Mesothelial cell of epicardium (in vitro differentiated cells): ENCODE measurements at regions not wholly inside any gene's neighbourhood (a gene's known extent, or its start where the extent isn't known, plus 50 kb on each side); places are given as distances from the start of the nearest gene placed in this dataset.

Experiments
- DNase-seq, 2 experiments: peaks; one replicate each; pipeline ENCODE4 v3.0.0; 2021; ENCODE audit warnings: low spot score in 2 of 2; ENCODE audit not compliant: unreplicated experiment in 2 of 2
- H3K27ac Mint-ChIP-seq: 2 replicates; pipeline ENCODE4 v1.8.0; 2021; ENCODE audit warnings: mixed read lengths
- H3K27me3 Mint-ChIP-seq: 2 replicates; pipeline ENCODE4 v1.8.0; 2021; ENCODE audit warnings: low read depth, mixed read lengths
- H3K36me3 Mint-ChIP-seq: 2 replicates; pipeline ENCODE4 v1.8.0; 2021; ENCODE audit warnings: mixed read lengths
- H3K4me1 Mint-ChIP-seq: 2 replicates; pipeline ENCODE4 v1.8.0; 2021; ENCODE audit warnings: mixed read lengths
- H3K4me3 Mint-ChIP-seq: 2 replicates; pipeline ENCODE4 v1.8.0; 2021; ENCODE audit warnings: mild to moderate bottlenecking, moderate library complexity, mixed read lengths
- H3K9me3 Mint-ChIP-seq: 2 replicates; pipeline ENCODE4 v1.8.0; 2021; ENCODE audit warnings: mixed read lengths
- TF ChIP-seq, protein P1 (sequence below): fragments of 200-600 bp; sonication (generic); IDR thresholded peaks from one replicate; pipeline ENCODE4 v1.5.0; 2021; ENCODE audit warnings: antibody characterized with exemption; ENCODE audit not compliant: unreplicated experiment

DNA sequence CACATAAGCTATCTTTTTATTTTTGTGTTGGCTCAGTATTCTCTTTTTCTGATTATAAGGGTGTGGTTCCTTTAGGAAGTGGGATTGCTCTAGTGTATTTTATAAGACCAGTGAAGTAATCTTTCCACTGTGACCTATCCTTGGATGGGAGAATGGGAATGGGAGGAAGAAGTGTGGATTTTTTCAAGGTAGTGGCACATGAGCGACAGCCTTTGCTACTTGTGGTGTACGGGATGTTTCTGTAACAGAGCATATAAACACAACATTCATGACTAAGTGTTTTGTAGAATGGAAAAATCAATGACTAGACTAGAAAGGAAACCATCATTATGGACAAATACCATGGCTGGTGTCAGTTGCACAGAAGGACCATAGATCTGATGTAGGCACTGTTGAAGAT, 209.6 kb downstream of the GIPC2 start:
- TF ChIP-seq, protein P1, sequence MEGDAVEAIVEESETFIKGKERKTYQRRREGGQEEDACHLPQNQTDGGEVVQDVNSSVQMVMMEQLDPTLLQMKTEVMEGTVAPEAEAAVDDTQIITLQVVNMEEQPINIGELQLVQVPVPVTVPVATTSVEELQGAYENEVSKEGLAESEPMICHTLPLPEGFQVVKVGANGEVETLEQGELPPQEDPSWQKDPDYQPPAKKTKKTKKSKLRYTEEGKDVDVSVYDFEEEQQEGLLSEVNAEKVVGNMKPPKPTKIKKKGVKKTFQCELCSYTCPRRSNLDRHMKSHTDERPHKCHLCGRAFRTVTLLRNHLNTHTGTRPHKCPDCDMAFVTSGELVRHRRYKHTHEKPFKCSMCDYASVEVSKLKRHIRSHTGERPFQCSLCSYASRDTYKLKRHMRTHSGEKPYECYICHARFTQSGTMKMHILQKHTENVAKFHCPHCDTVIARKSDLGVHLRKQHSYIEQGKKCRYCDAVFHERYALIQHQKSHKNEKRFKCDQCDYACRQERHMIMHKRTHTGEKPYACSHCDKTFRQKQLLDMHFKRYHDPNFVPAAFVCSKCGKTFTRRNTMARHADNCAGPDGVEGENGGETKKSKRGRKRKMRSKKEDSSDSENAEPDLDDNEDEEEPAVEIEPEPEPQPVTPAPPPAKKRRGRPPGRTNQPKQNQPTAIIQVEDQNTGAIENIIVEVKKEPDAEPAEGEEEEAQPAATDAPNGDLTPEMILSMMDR = no peak
- Mint-ChIP-seq H3K36me3 (no peaks in the 10 kb centered on the region), H3K9me3 (peaks cover 16% of the 10 kb centered on the region), H3K27ac (no peak overlapping the region), H3K4me1 (no peaks in the 10 kb centered on the region), H3K4me3 (no peak overlapping the region), H3K27me3 (peaks cover 63% of the 10 kb centered on the region)
- DNase-seq = no peak

DNA sequence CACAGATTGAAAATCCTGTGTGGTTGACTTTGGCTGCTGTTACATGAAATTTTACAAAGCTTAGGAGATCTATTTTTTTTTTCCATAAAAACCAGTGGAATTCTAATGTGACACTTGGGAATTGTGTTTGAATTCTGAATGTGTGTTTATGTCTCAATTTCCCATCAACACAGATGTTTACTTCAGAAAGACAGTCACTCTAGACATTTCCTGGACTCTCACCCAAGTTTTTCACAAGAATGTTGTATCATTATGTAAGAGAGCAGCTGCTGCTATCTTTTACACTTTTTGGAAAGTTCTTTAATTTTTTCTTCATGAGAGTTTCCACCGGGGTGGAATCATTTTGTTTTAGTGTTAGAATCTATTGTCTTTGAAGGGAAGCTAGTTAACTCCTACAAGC, 210.1 kb downstream of the GIPC2 start:
- H3K27me3 Mint-ChIP-seq = peaks cover 64% of the 10 kb centered on the region
- no peak for DNase-seq
- TF ChIP-seq, protein P1 = no peak
- H3K9me3 Mint-ChIP-seq = peaks cover 16% of the 10 kb centered on the region
- H3K4me1 Mint-ChIP-seq = no peaks in the 10 kb centered on the region
- no peaks in the 10 kb centered on the region for H3K36me3 Mint-ChIP-seq
- no peak overlapping the region for H3K4me3 Mint-ChIP-seq
- no peak overlapping the region for H3K27ac Mint-ChIP-seq

DNA sequence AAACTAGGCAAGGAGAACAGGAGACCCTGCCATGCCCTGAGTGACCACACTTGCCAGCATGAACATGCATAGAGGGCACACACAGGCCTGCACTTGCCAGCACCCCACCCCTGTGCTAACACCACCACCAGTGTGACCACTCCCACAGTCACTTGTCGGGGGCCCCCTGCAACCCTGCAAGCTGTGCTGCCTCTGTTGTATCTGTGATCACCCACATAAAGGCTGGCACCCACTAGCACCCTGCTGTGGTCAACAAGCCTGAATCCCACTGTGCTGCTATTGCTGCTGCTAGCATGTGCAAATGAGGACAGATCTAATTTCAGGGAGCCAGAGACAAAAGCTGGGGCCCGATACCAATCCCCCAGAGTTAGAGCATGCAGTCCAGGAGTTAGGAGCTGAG, 217.7 kb downstream of the GIPC2 start:
- DNase-seq = no peak
- no peaks in the 10 kb centered on the region for H3K4me1 Mint-ChIP-seq
- no peak overlapping the region for H3K27ac Mint-ChIP-seq
- no peaks in the 10 kb centered on the region for H3K36me3 Mint-ChIP-seq
- TF ChIP-seq, protein P1 = no peak
- H3K4me3 Mint-ChIP-seq = no peak overlapping the region
- H3K27me3 Mint-ChIP-seq = peaks cover 29% of the 10 kb centered on the region
- H3K9me3 Mint-ChIP-seq = peaks cover 22% of the 10 kb centered on the region

DNA sequence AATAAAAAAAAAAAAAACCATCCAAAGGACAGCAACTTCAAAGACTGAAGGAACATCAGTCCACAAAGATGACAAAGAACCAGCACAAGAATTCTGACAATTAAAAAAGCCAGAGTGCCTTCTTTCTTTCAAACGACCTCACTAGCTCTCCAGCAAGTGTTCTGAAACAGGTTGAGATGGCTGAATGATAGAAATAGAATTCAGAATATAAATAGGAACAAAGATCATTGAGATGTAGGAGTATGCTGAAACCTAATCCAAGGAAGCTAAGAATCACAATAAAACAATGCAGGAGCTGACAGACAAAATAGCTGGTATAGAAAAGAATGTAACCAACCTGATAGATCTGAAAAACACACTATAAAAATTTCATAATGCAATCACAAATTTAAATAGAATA, 218.2 kb downstream of the GIPC2 start:
- Mint-ChIP-seq H3K4me1 (no peaks in the 10 kb centered on the region), H3K4me3 (no peak overlapping the region), H3K27me3 (peaks cover 31% of the 10 kb centered on the region), H3K36me3 (no peaks in the 10 kb centered on the region), H3K9me3 (peaks cover 20% of the 10 kb centered on the region), H3K27ac (no peak overlapping the region)
- TF ChIP-seq, protein P1 = no peak
- no peak for DNase-seq

DNA sequence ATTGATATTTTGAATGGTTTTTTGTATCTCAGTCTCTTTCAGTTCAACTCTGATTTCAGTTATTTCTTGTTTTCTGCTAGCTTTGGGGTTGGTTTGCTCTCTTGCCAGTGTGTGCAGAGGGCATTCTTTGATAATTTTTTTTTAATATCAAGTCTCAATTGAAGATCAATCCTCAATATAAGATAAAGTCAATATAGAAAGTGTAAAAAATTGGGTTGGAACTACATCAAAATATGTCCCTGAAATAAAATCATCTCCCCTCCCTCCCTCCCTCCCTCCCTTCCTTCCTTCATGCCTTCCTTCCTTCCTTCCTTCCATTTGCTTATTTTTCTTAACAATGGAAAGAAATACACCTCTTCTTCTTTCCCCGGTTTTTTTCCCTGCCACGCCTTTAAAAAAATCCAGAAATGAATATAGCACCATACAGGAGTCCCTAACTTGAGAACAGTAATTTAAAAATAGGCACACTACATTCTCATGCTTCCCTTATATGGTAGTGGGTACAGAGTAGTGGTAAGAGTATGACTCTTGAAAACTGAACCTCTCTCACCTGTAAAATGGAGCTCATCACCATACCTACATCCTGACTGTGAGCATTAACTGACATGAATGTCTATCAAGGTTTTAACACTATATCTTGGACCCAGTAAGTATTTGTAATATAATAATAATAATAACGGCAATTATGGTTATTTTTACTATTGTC, 221.9 kb downstream of the GIPC2 start:
- Mint-ChIP-seq H3K4me3 (no peak overlapping the region), H3K9me3 (peaks cover 9% of the 10 kb centered on the region), H3K27me3 (peaks cover 16% of the 10 kb centered on the region), H3K36me3 (no peaks in the 10 kb centered on the region), H3K27ac (no peak overlapping the region), H3K4me1 (no peaks in the 10 kb centered on the region)
- no peak for DNase-seq
- TF ChIP-seq, protein P1 = no peak
